Activated CD8-positive, alpha-beta memory T cell treated with anti-CD3 and anti-CD28 coated beads for 24 hours (primary cell): ENCODE measurements at regions not wholly inside any gene's neighbourhood (a gene's known extent, or its start where the extent isn't known, plus 50 kb on each side); places are given as distances from the start of the nearest gene placed in this dataset.
"Not testable (repeated sequence)": the region's sequence is repeated elsewhere in the genome, so short reads cannot be mapped to it uniquely, and the experiment has no call there.

Experiments
- DNase-seq: peaks from one replicate; pipeline ENCODE4 v3.0.0-alpha.2; 2020

DNA sequence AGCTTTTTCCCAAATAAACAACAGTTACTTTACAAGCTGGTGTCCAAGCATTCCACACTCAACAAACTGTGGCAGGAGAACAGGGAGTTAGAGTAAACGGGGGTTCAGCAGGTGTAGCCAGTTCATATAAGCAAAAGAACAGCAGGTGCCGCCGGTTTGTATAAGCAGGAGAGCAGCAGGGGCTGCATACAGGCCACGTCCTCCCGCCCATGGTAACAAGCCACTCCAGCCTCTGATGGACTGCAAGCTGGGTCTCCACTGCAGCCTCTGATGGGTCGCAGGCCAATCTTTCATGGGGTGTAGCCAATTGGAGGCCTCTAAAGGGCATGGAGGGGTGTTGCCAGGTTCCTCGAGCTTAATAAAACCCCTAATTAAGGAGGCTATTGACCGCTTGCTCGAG is 189.3 kb downstream of the ANKRD30B start:
- peak; percentile 21 for DNase-seq

DNA sequence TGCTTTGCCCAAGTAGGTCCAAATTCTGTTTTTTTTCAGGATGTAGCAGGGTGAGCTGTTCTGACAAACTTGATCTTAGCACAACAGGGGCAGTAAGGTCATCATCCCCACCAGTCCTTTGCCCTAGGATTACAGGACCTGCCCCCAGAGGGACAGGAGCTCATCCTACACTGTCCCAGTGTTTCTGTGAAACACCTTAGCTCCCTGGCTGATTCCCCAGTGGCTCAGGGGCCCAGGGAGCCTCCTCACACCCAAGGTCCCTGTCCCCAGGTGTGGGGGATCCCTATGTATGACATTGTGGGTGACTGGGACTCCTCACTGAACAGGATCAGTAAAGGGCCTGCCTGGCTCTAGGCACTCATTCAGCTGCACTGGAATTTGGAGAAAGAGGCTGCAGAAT is 191.2 kb downstream of the ANKRD30B start:
- DNase-seq, result peak; percentile 26

DNA sequence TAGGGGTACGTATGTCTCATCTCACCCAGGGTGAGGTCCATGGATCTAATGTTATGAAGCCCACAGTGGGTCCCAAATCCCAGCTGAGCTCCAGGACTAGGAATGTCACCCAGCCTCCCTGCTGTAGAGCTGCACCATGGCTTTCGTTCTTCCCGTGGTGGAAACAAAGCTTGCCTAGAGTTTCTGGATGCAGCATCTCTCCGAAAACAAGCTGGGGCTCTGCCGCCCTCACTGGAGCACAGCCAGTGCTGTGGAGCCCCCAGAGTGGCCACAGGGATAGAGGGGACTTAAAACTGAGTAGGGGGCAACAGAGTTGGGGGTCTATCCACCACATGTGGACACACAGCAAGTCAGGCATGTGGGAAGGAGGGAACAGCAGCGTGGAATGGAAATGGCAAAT is 192.1 kb downstream of the ANKRD30B start:
- peak; percentile 13 for DNase-seq

- peak; percentile 15 for DNase-seq
Measured at GRCh38 chr18:14940735-14941134, 192.8 kb downstream of the ANKRD30B start.

DNA sequence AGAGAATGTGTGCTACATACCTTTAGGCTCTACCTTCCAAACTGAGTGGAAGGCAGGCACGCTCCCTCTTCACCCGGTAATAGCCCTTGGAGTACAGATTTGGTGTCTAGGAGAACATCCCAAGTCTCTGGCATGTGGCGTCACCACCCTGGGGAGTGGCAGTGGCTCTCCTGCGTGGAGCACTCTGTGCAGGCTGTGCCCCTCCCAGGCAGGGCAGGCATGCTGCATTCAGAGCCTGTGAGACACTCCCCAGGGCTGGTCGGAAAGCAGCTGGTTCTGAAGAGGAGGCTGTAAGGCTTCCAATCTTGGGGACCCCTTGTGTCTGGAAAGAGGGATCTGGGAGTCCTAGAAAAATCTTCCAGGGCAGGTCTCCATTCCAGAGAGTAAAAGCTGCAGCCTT is 193.3 kb downstream of the ANKRD30B start:
- DNase-seq, result peak; percentile 9

DNA sequence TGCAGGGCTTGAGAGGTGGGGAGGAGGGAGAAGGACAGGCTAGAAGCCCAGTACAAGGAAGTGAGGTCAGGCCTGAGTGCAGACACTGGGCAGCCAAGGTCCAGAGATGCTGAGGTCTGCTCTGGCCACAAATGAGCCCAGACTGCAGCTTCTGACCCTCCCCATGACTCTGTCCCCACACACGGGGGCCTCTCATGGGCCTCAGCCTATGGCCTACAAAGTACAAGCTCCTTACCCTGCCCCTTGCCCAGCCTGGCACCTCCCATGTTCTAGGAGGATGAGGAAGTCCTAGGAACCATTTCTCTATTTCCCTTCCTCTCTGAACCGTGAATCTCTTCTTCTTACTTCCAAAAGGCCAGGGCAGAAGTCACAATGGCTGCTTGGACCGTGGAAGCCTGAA is 193.8 kb downstream of the ANKRD30B start:
- peak; percentile 21 for DNase-seq

DNA sequence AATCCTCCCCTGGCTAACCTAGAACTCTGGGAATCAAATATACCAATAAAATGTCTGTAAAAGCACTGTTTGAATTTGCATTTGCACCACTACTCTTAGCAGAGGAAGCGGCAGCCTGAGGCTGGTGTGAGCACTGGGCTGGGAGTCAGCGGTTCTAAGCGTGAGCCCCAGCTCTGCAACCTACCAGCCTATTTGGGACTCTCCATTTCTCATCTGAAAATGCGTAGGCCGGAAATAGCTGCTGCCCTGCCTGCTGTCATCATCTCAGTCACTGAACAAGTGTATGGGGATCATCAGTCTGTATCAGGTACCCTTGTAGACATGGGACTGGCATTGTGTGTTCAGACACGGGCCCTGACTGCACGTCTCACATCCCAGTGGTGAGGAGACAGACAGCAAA is 194.3 kb downstream of the ANKRD30B start:
- DNase-seq, result peak; percentile 11

DNA sequence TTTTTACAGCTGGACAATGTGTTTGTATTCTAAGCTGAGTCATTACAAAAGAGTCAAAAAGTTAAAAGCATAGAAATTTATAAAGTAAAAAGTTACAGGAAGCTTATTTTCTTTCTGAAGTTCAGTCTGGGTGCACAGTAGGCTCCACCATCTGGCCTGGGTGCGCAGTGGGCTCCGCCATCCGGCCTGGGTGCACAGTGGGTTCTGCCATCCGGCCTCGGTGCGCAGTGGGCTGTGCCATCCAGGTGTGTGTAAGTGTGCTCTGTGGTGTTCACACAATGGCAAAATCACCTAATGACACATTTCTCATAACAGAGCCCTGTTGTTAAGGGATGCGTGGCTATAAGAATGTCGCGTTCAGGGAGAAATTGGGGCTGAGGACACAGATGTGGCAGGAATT is 195.5 kb downstream of the ANKRD30B start:
- DNase-seq, result peak; percentile 3

DNA sequence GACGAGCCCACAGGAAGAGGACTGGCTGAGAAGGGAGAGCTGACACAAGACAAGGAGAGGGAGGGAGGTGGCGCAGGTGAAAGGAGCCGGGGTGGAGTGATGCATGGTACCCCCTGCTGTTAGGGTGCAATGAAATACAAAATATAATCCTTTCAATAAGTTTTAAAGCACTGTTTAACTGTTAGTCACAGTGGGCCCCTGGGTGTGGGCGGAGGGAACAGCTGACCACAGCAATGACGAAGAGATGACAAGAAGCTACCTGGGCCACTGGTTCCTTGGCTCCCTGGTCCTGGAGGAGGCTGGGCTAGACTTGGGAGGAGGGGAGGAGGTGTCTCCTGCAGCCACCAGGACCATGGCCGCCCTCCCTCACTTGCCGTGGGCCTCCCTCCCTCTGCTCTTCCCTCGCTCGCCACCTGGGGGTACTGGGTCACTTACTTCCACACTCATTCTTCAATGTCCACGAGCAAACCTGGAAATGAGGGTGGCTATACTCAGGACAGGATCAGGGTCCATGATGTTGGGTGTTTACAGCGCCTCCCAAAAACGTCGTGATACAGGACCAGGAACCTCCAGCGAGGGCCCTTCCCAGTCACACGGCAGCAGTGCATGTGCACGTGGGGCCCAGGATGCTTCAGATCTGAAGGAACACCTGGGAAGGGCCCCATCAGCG is 196.1 kb downstream of the ANKRD30B start:
- peak; percentile 26 for DNase-seq

DNA sequence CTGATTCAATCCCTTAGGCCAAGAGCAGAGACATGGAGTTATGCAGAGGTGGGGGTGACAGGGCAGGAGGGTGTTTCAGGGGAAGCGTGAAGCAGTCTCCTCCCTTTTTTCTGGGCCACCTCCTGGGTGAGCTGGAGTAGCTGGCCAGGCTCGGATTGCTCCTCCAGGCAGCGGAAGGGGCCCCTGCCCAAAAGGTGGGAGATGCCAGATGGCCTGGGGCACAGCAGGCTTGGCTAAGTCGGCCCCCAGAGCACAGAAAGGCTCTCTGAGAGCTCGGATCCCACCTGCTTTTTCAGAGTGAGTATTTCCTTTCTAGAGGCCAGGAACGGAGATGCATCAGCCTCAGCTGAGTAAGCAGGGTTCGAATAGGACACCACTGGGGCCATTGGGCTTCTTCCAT is 196.9 kb downstream of the ANKRD30B start:
- peak; percentile 26 for DNase-seq

DNA sequence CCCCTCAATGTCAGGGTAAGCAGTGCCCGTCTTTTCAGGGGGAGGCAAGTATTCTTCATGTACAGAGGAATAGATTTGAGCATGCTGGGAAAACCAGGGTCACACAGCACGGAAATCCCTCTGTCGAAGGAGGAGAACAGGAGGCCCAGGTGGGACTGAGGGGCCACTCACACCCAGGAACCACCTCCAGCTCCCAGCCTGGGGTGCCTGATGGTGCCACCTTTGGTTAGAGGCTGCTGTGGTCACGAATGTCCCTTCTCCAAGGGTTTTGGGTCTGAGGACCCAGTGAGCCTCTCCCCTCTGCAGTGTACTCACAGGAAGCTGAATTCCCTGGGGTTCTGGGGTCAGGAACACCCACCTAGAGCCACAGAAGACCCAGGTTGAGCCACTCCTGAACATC is 197.3 kb downstream of the ANKRD30B start:
- no peak for DNase-seq

GRCh38 chr18:14945984-14946383 is 198.0 kb downstream of the ANKRD30B start:
- DNase-seq, result peak; percentile 35

- peak; percentile 9 for DNase-seq
Measured at GRCh38 chr18:14946741-14947470, 198.9 kb downstream of the ANKRD30B start.

GRCh38 chr18:14947482-14948162 is 199.7 kb downstream of the ANKRD30B start:
- DNase-seq, result peak; percentile 7

GRCh38 chr18:14948163-14948540 is 200.2 kb downstream of the ANKRD30B start:
- peak; percentile 19 for DNase-seq

GRCh38 chr18:14949800-14950664 is 202.1 kb downstream of the ANKRD30B start:
- DNase-seq, result peak; percentile 3

DNA sequence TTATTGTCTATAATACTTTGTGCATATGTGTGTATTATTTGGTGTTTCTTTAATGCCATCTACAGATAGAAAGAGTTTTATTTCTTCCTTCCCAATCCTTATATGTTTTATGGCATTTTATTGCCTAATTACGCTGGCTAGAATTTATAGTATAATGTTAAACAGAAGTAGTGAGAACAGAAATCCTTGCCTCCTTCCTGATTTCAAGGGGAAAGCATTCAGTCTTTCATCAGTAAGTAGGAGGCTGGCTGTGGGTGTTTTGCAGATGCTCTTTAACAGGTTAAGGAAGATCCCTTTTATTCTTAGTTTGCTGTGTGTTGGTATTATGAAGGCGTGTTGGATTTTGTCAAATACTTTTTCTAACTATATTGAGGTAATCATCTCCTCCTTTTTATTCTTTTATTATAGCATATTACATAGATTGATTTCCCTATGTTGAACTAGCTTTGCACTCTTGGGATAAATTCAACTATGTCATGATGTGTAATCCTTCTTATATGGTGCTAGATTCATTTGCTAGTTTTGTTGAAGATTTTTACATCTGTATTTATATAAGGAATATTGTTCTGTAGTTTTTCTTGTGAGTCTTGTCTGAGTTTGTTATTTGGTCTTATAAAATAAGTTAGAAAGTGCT is 204.6 kb downstream of the ANKRD30B start:
- DNase-seq, result not testable (repeated sequence)

DNA sequence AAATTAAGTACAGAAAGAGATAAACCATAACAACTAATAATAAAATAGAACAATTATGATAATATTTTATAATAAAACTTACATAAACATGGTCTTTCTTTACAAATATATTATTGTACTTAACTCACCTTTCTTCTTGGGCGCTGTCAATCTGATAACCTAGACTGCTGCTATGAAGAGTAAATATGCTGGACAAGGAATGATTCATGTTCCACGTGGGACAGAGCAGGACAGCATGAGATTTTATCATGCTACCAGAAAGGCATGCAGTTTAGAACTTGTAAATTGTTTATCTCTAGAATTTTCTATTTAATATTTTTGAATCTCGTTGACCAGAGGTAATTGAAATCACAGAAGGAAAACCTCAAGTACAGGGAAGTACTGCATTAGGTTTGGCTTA is 210.7 kb downstream of the ANKRD30B start:
- no peak for DNase-seq

GRCh38 chr18:14959550-14959949 is 211.6 kb downstream of the ANKRD30B start:
- no peak for DNase-seq

DNA sequence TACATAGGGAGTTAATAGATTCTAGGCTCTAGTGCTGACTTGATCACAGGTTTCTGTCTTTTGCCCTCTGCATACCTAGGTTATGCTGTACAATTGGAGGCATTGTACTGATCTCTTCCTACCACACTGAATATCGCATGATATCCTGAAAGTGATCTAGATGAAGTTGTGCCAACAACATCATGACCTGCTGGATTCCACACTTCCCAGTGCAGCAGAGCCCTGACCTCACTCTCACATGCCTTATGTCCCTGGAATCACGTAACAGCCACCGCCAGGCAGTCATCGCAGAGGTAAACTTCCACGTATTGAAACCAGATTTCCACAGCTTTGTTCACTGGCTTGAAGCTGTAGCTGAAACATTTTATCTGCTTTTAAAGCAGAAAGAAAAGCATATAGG is 214.0 kb downstream of the ANKRD30B start:
- no peak for DNase-seq

DNA sequence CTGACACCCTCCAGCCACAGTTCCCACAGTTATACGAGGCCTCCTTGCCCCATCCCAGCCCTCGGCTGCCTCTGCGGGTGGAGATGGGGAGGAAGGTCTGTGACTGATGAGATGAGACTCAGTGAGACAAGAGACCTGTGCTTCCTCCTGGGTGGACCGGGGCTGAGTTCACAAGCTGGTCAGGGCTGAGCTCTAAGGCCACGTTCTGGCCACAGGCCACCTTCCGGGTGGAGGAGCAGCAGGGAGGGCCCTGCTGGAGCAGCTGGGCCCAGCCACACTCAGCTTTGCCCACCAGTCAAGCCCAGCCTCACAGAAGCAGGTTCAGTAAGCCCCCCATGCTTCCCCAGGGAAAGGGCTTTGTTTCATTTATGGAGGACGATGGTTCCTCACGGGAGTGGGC is 214.7 kb downstream of the ANKRD30B start:
- no peak for DNase-seq

GRCh38 chr18:14963246-14963645 is 215.3 kb downstream of the ANKRD30B start:
- DNase-seq, result no peak

GRCh38 chr18:14964002-14964401 is 216.0 kb downstream of the ANKRD30B start:
- DNase-seq, result no peak
